ENCODE measurements at regions not wholly inside any gene's neighbourhood (a gene's known extent, or its start where the extent isn't known, plus 50 kb on each side); places are given as distances from the start of the nearest gene placed in this dataset.

GRCh38 chr6:94600636-94601035 lies 976.7 kb upstream of the MANEA start:
- no peaks in the 10 kb centered on the region for H3K27me3 Mint-ChIP-seq (ENCODE audit: low read depth)
- no peak for TF ChIP-seq CTCF (IDR thresholded peaks at IDR 0.05; ENCODE audit: unreplicated experiment)
- no peaks in the 10 kb centered on the region for H3K36me3 Mint-ChIP-seq
- H3K27ac Mint-ChIP-seq: no peak overlapping the region
- no peak for DNase-seq (ENCODE audit: low spot score in 2 of 2, unreplicated experiment in 2 of 2)
- no peak overlapping the region for H3K4me3 Mint-ChIP-seq
- H3K9me3 Mint-ChIP-seq: peaks cover 25% of the 10 kb centered on the region
- no peaks in the 10 kb centered on the region for H3K4me1 Mint-ChIP-seq

GRCh38 chr6:94597487-94597886 lies 979.8 kb upstream of the MANEA start:
- Mint-ChIP-seq H3K27ac (no peak overlapping the region), H3K9me3 (no peaks in the 10 kb centered on the region), H3K4me1 (no peaks in the 10 kb centered on the region), H3K4me3 (no peak overlapping the region), H3K36me3 (no peaks in the 10 kb centered on the region), H3K27me3 (ENCODE audit: low read depth) (no peaks in the 10 kb centered on the region)
- no peak for TF ChIP-seq CTCF (IDR thresholded peaks at IDR 0.05; ENCODE audit: unreplicated experiment)
- DNase-seq (ENCODE audit: low spot score in 2 of 2, unreplicated experiment in 2 of 2): no peak

- Mint-ChIP-seq H3K4me3 (no peak overlapping the region), H3K27ac (no peak overlapping the region), H3K36me3 (no peaks in the 10 kb centered on the region), H3K4me1 (no peaks in the 10 kb centered on the region), H3K27me3 (ENCODE audit: low read depth) (no peaks in the 10 kb centered on the region), H3K9me3 (no peaks in the 10 kb centered on the region)
- no peak for DNase-seq (ENCODE audit: low spot score in 2 of 2, unreplicated experiment in 2 of 2)
- no peak for TF ChIP-seq CTCF (IDR thresholded peaks at IDR 0.05; ENCODE audit: unreplicated experiment)
These were observed 986.9 kb upstream of the MANEA start for GRCh38 chr6:94590416-94590815.

- no peaks in the 10 kb centered on the region for H3K4me1 Mint-ChIP-seq
These were observed 989.0 kb upstream of the MANEA start for GRCh38 chr6:94588301-94588700.

GRCh38 chr6:94584211-94584610 lies 993.1 kb upstream of the MANEA start:
- Mint-ChIP-seq H3K27me3 (ENCODE audit: low read depth) (no peaks in the 10 kb centered on the region), H3K9me3 (no peaks in the 10 kb centered on the region), H3K36me3 (no peaks in the 10 kb centered on the region), H3K4me3 (no peak overlapping the region), H3K27ac (no peak overlapping the region), H3K4me1 (no peaks in the 10 kb centered on the region)
- no peak for TF ChIP-seq CTCF (IDR thresholded peaks at IDR 0.05; ENCODE audit: unreplicated experiment)
- DNase-seq (ENCODE audit: low spot score in 2 of 2, unreplicated experiment in 2 of 2): no peak

More at GRCh38 chr6:94588301-94588700, 989.0 kb upstream of the MANEA start:
- Mint-ChIP-seq H3K9me3 (no peaks in the 10 kb centered on the region), H3K36me3 (no peaks in the 10 kb centered on the region), H3K27ac (no peak overlapping the region), H3K27me3 (ENCODE audit: low read depth) (no peaks in the 10 kb centered on the region), H3K4me3 (no peak overlapping the region)
- TF ChIP-seq CTCF (IDR thresholded peaks at IDR 0.05; ENCODE audit: unreplicated experiment): no peak
- DNase-seq (ENCODE audit: low spot score in 2 of 2, unreplicated experiment in 2 of 2): no peak

GRCh38 chr6:94570581-94570980 lies 1006.8 kb upstream of the MANEA start:
- H3K36me3 Mint-ChIP-seq: no peaks in the 10 kb centered on the region
- no peaks in the 10 kb centered on the region for H3K9me3 Mint-ChIP-seq

More at GRCh38 chr6:94570581-94570980, 1006.8 kb upstream of the MANEA start:
- H3K4me3 Mint-ChIP-seq: no peak overlapping the region
- no peak for DNase-seq (ENCODE audit: low spot score in 2 of 2, unreplicated experiment in 2 of 2)
- no peak overlapping the region for H3K27ac Mint-ChIP-seq
- H3K27me3 Mint-ChIP-seq (ENCODE audit: low read depth): no peaks in the 10 kb centered on the region
- no peaks in the 10 kb centered on the region for H3K4me1 Mint-ChIP-seq
- TF ChIP-seq CTCF (IDR thresholded peaks at IDR 0.05; ENCODE audit: unreplicated experiment): no peak
